RWPE1 (cell line): ENCODE measurements at regions not wholly inside any gene's neighbourhood (a gene's known extent, or its start where the extent isn't known, plus 50 kb on each side); places are given as distances from the start of the nearest gene placed in this dataset.

Source experiments
- CTCF ChIA-PET: fragments of 350-600 bp; sonication (Branson Sonifier 250); formaldehyde crosslinking; extraction: SDS; loops from one replicate; lab custom pipeline; 2021; lab: Yijun Ruan, JAX
- POLR2A ChIA-PET: fragments of 400-600 bp; formaldehyde crosslinking; extraction: SDS; loops from one replicate; lab custom pipeline; 2020; ENCODE audit warnings: antibody characterized with exemption; ENCODE audit not compliant: low non-redundant PET; lab: Yijun Ruan, JAX
- DNase-seq: peaks from one replicate; pipeline ENCODE4 v3.0.0; 2012; ENCODE audit warnings: low spot score
- H3K27ac ChIP-seq: fragments of 450-650 bp; 2 replicates; pipeline ENCODE4 v1.5.1; 2017
- CTCF ChIP-seq: fragments of 450-650 bp; conservative IDR thresholded peaks from 2 replicates; pipeline ENCODE4 v1.5.1; 2017; ENCODE audit warnings: low read depth, mild to moderate bottlenecking

GRCh38 chr1:195756109-195756508 lies 852.1 kb downstream of the KCNT2 start:
- no peak overlapping the region for H3K27ac ChIP-seq
- ChIA-PET POLR2A (no interaction called here), CTCF (no interaction called here)
- TF ChIP-seq CTCF = no peak
- DNase-seq = no peak

- ChIA-PET POLR2A (no interaction called here), CTCF (no interaction called here)
- H3K27ac ChIP-seq = no peak overlapping the region
- DNase-seq = peak; percentile 27
- no peak for TF ChIP-seq CTCF
Measured at GRCh38 chr1:195754874-195755273, 853.4 kb downstream of the KCNT2 start.

- ChIA-PET CTCF (no interaction called here), POLR2A (no interaction called here)
- no peak for TF ChIP-seq CTCF
- DNase-seq = no peak
- no peak overlapping the region for H3K27ac ChIP-seq
Measured at GRCh38 chr1:195754303-195754702, 853.9 kb downstream of the KCNT2 start.

- ChIA-PET POLR2A (no interaction called here), CTCF (interaction anchor here (1.0 kb wide), 1 partner anchor 16 kb away, joined by 3 read pairs; no protein-coding TSS in a partner anchor)
- TF ChIP-seq CTCF = no peak
Measured at GRCh38 chr1:195748969-195749368, 859.3 kb downstream of the KCNT2 start.

DNA sequence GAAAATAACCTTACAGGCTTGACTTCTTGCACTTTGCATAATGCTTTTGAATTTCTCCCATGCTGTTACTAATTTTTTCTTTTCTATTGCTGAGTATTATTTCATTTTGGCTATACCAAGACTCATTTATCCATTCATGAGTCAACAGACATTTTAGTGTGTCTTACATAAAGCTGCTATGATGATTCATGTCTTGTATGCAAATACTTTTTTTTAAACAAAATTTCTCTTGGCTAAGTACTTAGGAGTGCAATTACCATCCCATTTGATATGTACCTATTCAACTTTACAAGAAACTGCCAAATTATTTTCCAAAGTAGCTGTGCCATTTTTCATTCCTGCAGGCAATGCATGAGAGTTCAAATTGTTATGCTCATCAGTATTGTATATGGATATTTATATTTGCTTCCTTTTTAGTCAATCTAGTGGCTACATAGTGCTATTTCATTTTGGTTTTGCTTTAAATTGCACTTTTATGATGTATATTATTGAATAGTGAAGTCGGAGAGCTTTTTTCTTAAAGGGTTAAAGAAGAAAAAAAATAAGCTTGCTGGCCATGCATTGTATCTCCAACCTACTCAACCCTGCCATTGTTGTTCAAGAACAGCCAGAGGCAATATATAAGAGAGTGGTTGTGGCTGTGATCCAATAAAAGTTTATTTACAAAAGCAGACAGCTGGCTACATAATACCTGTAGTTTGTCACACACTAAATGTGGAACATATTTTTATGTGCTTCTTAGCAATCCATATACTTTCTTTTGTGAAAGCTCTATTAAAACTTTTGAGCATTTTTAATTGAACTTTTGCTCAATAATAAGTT lies 862.8 kb downstream of the KCNT2 start:
- ChIA-PET POLR2A (no interaction called here), CTCF (interaction anchor here (0.7 to 3.2 kb wide), 2 partner anchors 11 to 431 kb away, joined by 4 to 14 read pairs; no protein-coding TSS in a partner anchor)
- TF ChIP-seq CTCF = no peak
- DNase-seq = peak; percentile 35
- no peak overlapping the region for H3K27ac ChIP-seq

More at GRCh38 chr1:195748969-195749368, 859.3 kb downstream of the KCNT2 start:
- DNase-seq = no peak
- H3K27ac ChIP-seq = no peak overlapping the region

- no peak overlapping the region for H3K27ac ChIP-seq
- POLR2A ChIA-PET = no interaction called here
- CTCF ChIA-PET = interaction anchor here (3.2 kb wide), 1 partner anchor 10 kb away, joined by 14 read pairs; no protein-coding TSS in a partner anchor
- DNase-seq = no peak
- no peak for TF ChIP-seq CTCF
Measured at GRCh38 chr1:195744256-195744655, 864.0 kb downstream of the KCNT2 start.
